Muscle of arm (tissue), 1 donor: ENCODE measurements at regions not wholly inside any gene's neighbourhood (a gene's known extent, or its start where the extent isn't known, plus 50 kb on each side); places are given as distances from the start of the nearest gene placed in this dataset.
"Not testable (repeated sequence)": the region's sequence is repeated elsewhere in the genome, so short reads cannot be mapped to it uniquely, and the experiment has no call there.

ENCODE experiments used
- DNase-seq: peaks from one replicate; pipeline ENCODE4 v3.0.0-alpha.2; 2013

- no peak for DNase-seq
Observed at GRCh38 chr15:62907275-62907674, 135.3 kb upstream of the TPM1 start.

- not testable (repeated sequence) for DNase-seq
Observed at GRCh38 chr15:62908341-62908740, 134.2 kb upstream of the TPM1 start.

- no peak for DNase-seq
Observed at GRCh38 chr15:62909257-62909656, 133.3 kb upstream of the TPM1 start.

- no peak for DNase-seq
Observed at GRCh38 chr15:62912282-62912681, 130.3 kb upstream of the TPM1 start.

- no peak for DNase-seq
Observed at GRCh38 chr15:62912808-62913207, 129.7 kb upstream of the TPM1 start.

- no peak for DNase-seq
Observed at GRCh38 chr15:62913246-62913645, 129.3 kb upstream of the TPM1 start.

GRCh38 chr15:62914461-62915079, 128.0 kb upstream of the TPM1 start:
- DNase-seq = no peak

GRCh38 chr15:62920682-62921502, 121.7 kb upstream of the TPM1 start:
- DNase-seq = no peak

GRCh38 chr15:62922514-62922913, 120.0 kb upstream of the TPM1 start:
- no peak for DNase-seq

- no peak for DNase-seq
Observed at GRCh38 chr15:62925875-62926274, 116.7 kb upstream of the TPM1 start.

- no peak for DNase-seq
Observed at GRCh38 chr15:62927196-62927595, 115.4 kb upstream of the TPM1 start.

- no peak for DNase-seq
Observed at GRCh38 chr15:62927836-62928235, 114.7 kb upstream of the TPM1 start.

GRCh38 chr15:62928242-62928999, 114.1 kb upstream of the TPM1 start:
- DNase-seq = no peak

- no peak for DNase-seq
Observed at GRCh38 chr15:62929000-62929357, 113.6 kb upstream of the TPM1 start.

GRCh38 chr15:62931650-62932049, 110.9 kb upstream of the TPM1 start:
- no peak for DNase-seq

GRCh38 chr15:62932436-62932835, 110.1 kb upstream of the TPM1 start:
- no peak for DNase-seq

- no peak for DNase-seq
Observed at GRCh38 chr15:62933386-62933785, 109.2 kb upstream of the TPM1 start.

GRCh38 chr15:62934236-62934971, 108.1 kb upstream of the TPM1 start:
- no peak for DNase-seq

- DNase-seq = no peak
Observed at GRCh38 chr15:62935300-62936081, 107.1 kb upstream of the TPM1 start.

GRCh38 chr15:62938825-62939224, 103.7 kb upstream of the TPM1 start:
- no peak for DNase-seq

- no peak for DNase-seq
Observed at GRCh38 chr15:62940093-62940754, 102.3 kb upstream of the TPM1 start.
